ENCODE measurements at regions not wholly inside any gene's neighbourhood (a gene's known extent, or its start where the extent isn't known, plus 50 kb on each side); places are given as distances from the start of the nearest gene placed in this dataset.

GRCh38 chr16:86395477-86395876 is 114.8 kb upstream of the FOXF1 start:
- DNase-seq = no peak

GRCh38 chr16:86396422-86396821 is 113.9 kb upstream of the FOXF1 start:
- no peak for DNase-seq

GRCh38 chr16:86396901-86397311 is 113.4 kb upstream of the FOXF1 start:
- no peak for DNase-seq

DNA sequence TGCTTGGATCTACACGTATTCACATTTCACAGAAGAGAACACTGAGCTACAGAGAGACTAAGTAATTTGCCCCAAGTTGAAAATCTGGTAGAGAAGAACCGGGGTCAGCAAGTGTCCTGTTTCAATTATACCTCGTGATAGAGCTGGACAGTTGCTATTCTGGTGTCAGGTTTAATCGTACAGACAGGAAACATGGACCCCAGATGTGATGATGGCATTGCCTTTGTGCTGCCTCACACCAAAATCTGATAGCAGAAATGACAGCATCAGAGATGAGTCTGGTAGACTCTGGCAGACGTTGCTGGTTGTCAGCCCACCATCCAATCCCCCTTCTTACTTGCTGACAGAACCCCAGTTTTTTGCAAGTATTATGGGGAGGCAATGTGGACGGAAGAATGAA is 112.1 kb upstream of the FOXF1 start:
- DNase-seq = no peak

- no peak for DNase-seq
These were observed 111.7 kb upstream of the FOXF1 start for GRCh38 chr16:86398622-86399021.

- DNase-seq = no peak
These were observed 109.2 kb upstream of the FOXF1 start for GRCh38 chr16:86401126-86401525.

- DNase-seq = no peak
These were observed 107.2 kb upstream of the FOXF1 start for GRCh38 chr16:86403085-86403484.

DNA sequence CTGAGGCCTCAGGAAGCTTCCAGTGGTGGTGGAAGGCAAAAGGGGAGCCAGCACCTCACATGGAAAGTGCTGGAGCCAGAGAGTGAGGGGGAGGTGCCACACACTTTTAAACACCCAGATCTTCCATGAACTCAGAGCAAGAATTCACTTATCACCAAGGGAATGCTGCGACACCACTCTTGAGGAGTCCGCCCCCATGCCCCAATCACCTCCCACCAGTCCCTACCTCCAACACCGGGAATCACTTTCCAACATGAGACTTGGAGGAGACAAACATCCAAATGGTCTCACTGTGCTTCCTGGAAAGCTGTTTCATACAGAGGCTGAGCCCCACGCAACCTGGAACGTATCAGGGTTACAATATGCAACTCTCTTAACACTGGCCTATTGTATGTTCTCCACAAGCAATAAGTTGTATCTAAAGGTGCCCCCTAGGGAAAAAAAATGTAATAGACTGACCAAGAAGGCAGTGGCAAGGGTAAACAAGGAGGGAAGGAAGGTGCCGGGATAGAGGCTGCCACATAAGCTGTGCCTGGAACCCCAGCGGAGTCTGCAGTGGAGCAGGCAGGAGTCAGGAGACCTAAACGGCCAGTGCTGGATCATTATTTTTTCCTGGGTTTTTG is 106.7 kb upstream of the FOXF1 start:
- DNase-seq = no peak

DNA sequence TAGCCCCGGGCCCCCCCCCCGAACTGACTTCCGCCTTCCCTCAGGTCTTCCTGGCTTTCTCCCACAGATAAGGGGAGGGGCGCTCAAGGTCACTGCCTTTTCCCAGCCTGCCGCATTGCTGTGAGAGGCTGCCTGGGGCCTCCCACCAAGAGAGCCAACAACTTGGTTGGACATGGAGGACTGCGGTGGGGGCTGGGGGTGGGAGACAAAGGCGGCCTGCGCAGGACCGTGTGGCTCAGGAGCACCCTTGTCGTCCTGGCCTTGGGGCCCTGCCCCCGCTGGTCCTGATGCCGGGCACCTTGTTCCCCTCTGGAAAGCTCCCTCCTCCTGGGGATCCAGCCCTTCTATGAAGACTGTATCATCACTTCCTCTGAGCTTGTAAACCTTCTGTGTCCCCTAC is 105.6 kb upstream of the FOXF1 start:
- DNase-seq = no peak

GRCh38 chr16:86405319-86405718 is 105.0 kb upstream of the FOXF1 start:
- DNase-seq = no peak

DNA sequence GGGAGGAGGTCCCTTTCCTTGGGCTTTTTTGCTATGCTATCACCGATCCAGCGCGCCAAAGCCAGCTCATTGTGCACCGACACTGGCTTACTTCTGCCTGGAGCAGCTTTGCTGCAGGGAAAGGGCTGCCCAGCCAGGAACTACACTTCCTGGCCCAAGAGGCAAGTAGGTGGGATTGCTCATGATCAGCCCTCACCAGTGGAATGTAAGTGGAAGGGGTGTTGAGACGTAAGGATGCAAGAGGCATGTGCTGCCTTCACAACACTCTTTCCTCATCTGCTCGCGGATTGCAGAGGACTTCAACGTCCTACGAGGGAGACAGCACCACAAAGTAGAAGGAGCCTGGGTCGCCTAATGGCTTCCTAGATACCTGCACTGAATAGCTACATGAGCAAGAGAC is 104.3 kb upstream of the FOXF1 start:
- no peak for DNase-seq

DNA sequence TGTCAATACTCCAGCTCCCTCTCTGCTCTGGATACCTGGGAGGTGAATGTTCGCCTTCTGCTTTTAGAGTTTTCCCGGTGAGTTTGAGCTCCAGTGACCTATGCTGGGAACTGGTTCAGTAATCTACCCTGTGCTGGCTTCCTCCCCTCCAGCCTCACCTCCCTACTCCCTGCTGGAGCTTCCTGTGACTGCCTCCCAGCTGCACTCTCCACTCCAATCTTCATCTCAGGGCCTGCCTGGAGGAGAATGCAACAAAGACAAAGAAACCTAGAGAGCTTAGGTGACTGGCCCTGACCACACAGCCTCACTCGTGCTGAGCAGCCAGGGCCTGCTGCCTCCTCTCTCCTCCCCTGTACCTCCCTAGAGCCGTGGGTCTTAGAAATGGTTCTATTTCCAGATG is 101.6 kb upstream of the FOXF1 start:
- no peak for DNase-seq

- no peak for DNase-seq
These were observed 100.2 kb upstream of the FOXF1 start for GRCh38 chr16:86410081-86410480.

DNA sequence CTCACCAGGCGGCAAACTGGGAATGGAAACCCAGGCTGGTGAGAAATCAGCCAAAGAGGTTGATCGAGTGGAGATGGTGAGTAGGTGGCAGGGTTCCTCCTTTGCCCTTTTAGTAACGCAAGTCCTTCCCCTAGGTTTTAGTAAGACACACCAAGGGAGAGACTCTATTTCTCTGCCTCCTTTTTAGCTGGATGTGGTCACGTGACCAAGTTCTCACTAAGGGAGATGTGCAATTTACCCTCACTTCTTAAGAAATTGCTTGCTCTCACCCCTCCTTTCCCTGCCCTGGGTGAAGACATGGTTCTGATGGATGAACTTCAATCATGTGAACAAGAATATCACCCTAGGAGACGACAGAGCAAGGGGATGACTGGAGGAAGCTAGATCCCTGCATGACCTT is 99.8 kb upstream of the FOXF1 start:
- no peak for DNase-seq

DNA sequence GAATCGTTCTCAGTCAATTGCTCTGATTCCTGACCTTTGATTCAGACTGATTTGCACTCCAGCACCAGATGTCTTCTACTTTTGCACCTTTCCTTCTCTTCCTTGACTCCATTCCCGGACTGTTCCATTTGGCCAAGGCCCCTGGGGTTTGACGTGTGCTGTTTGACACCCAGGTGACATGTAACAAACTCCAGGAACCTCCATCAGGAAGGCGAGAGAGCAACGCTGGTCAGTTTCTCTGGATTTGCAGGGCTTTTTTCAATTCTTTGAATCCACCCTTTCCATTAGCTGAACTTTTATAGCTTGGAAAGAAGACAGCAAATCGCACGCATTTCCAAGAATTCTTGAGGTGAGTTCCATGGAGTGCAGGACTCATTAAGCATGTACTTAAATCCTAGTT is 98.4 kb upstream of the FOXF1 start:
- no peak for DNase-seq

GRCh38 chr16:86414991-86415740 is 95.2 kb upstream of the FOXF1 start:
- no peak for DNase-seq

DNA sequence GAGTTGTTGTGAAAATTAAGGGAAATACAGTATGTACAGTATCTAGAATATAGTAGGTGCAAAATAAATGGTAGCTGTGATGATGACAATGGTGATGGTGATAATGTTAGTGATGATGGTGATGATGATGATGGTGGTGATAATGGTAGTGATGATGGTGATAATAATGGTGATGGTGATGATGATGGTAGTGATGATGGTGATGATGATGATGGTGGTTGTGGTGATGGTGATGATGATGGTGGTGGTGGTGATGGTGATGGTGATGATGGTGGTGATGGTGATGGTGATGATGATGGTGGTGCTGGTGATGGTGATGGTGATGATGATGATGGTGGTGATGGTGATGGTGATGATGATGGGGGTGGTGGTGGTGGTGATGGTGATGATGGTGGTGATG is 91.3 kb upstream of the FOXF1 start:
- no peak for DNase-seq

DNA sequence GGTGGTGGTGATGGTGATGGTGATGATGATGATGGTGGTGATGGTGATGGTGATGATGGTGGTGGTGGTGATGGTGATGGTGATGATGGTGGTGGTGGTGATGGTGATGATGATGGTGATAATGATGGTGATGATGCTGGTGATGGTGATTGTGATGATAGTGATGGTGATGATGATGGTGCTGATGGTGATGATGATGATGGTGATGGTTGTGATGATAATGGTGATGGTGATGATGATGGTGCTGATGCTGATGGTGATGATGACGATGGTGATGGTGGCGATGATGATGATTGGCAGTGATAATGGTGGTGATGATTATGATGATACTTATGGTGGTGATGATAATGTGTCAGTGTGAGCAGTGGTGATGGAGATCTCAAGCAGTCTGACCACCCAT is 90.8 kb upstream of the FOXF1 start:
- no peak for DNase-seq

DNA sequence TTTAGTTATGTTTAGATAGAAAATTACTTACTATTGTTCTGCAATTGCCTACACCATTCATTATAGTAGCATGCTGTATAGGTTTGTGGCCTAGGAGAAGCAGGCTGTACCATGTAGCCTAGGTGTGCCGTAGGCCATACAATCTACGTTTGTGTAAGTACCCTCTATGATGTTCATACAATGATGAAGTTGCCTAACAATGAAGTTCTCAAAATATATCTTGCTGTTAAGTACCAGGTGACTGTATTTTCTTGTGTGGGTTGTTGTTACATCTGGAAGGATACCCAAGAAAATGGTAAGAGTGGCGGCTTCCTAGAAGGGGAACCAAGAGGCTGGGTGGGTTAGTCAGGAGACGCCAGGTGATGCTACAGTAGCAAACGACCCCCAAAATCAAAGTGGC is 88.3 kb upstream of the FOXF1 start:
- DNase-seq = no peak

GRCh38 chr16:86424398-86424797 is 85.9 kb upstream of the FOXF1 start:
- DNase-seq = no peak

DNA sequence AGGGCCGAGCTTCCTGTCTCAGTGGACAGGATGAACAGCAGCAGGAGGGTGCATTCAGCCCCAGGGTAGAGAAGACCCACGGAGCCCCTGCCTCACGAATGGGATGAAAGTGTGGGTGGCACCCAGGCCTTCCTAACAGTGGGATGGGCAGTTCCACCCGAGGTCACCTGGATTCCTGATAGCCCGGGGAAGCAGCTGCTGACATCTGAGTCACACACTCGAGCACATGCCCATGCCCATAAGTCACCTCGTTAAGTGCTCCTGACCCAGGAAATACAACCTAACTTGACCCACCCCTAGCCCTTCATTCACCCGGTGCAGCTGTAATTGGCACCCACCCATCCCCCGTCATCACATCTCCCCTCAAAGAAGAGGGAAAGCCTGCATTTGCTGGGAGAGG is 85.3 kb upstream of the FOXF1 start:
- DNase-seq = no peak

DNA sequence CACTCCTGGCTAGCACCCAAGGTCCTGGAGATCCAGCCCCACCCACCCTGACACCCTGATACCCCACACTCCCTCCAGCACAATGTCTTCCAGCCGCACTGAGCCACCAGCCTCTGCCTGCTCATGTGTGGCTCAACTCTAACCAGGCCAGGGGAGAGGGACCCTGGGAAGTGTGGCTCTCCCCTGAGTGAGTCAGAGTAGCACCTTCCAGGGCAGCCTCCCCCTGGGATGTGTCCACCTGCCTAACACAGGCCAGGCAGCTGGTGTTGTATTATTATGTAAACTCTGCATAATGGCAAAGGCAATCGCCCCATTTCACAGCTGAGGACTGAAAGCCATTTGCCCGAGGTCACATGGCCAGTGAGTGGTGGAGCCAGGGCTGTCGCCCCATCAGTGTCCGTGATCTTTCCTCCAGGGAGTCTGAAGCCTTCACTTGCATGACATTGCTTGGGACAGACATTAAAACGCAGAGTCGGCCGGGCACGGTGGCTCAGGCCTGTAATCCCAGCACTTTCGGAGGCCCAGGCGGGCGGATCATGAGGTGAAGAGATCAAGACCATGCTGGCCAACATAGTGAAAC is 84.2 kb upstream of the FOXF1 start:
- no peak for DNase-seq

- no peak for DNase-seq
These were observed 82.9 kb upstream of the FOXF1 start for GRCh38 chr16:86427433-86427851.

DNA sequence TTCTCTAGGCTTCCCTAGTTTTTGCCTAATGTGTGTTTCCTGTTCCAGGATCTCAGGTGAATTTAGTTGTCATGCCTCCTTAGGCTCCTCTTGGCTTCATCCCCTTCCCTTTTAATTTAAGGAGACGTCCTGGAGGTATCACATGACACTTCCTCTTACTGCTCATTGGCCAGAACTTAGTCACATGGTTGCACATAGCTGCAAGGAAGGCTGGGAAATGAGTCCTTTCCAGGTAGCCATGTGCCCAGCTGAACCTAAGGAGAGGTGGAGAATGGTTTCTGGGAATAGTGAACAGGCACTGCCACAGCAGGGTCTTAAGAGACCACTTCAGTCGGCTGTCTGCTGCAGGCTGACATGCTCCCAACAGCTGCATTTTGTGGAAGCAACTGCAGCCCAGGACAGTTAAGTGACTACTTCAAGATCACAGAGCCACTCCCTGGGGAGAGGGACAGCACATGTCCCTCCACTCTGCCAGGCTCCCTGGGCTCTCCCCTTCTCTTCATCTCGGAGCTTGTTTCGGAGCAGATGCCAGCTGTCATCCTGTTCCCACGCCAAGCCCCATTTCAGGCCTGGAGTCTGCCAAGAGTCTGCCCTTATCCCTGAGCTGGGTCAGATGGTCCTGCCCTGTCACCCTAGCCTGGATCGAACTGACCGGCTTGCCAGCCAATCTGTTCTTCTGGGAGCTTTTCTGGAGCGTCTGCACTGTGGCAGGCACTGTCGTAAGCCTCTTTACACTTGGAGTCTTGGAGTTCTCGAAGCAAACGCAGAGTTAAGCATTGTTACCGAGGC is 81.4 kb upstream of the FOXF1 start:
- DNase-seq = no peak

All from suppressor macrophage treated with lipopolysaccharide for 4 hours (primary cell).